ENCODE measurements at regions not wholly inside any gene's neighbourhood (a gene's known extent, or its start where the extent isn't known, plus 50 kb on each side); places are given as distances from the start of the nearest gene placed in this dataset.
A peak's percentile ranks its signal among the peaks of the same experiment; 100 is the strongest.

GRCh38 chr7:70919481-70920073 is 212.4 kb upstream of the GALNT17 start:
- H3K4me3 ChIP-seq (ENCODE audit: low read length) = no peak overlapping the region
- no peaks in the 10 kb centered on the region for H3F3A ChIP-seq (ENCODE audit: insufficient read depth, low read length)
- TF ChIP-seq EZH2phosphoT487 (IDR thresholded peaks at IDR 0.05; ENCODE audit: low read length) = no peak
- no peak for TF ChIP-seq CTCF (IDR thresholded peaks at IDR 0.05; ENCODE audit: low read length)
- TF ChIP-seq EZH2 (optimal IDR thresholded peaks at IDR 0.05; ENCODE audit: low read depth, low read length) = no peak
- H3K4me1 ChIP-seq (ENCODE audit: low read length) = 0 out of 2 replicates have a peak, but pooled peaks cover 4% of the 10 kb centered on the region
- no peak overlapping the region for H3K27ac ChIP-seq (ENCODE audit: low read length)
- no peaks in the 10 kb centered on the region for H3K9me2 ChIP-seq (replicated peaks; ENCODE audit: insufficient read depth, low read length)
- no peaks in the 10 kb centered on the region for H3K36me3 ChIP-seq (replicated peaks; ENCODE audit: insufficient read depth, low read length)
- no peaks in the 10 kb centered on the region for H3K9me3 ChIP-seq (replicated peaks; ENCODE audit: insufficient read depth, low read length)
- no peak overlapping the region for H3K4me2 ChIP-seq (ENCODE audit: low read depth, low read length)
- H3K9ac ChIP-seq (ENCODE audit: low read length) = no peak overlapping the region
- no peaks in the 10 kb centered on the region for H4K20me1 ChIP-seq (ENCODE audit: insufficient read depth, low read length)
- H2AFZ ChIP-seq (ENCODE audit: low read length) = no peak overlapping the region
- H3K79me2 ChIP-seq (ENCODE audit: low read length) = no peaks in the 10 kb centered on the region
- no peak for DNase-seq
- H3K27me3 ChIP-seq (replicated peaks; ENCODE audit: insufficient read depth, low read length) = no peaks in the 10 kb centered on the region

DNA sequence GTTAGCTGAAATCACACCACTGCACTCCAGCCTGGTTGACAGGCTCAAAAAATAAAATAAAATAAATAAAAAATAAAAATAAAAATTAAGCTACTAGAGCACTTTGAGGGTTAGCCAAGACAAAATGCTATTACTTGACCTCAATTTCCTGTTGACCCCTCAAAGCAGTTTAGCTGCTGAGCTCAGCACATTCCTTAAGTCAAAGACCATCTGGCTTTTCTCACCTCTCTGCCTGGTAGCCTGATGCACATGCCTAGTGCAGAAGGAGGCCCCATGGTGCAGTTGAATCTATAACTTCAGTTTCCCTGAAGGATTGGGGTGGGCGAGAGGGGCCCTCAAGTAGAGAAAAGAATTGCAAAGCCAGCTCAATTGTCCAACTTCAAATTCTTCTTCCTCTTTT is 211.1 kb upstream of the GALNT17 start:
- no peaks in the 10 kb centered on the region for H3F3A ChIP-seq (ENCODE audit: insufficient read depth, low read length)
- TF ChIP-seq EZH2 (optimal IDR thresholded peaks at IDR 0.05; ENCODE audit: low read depth, low read length) (no peak), EZH2phosphoT487 (IDR thresholded peaks at IDR 0.05; ENCODE audit: low read length) (no peak), CTCF (IDR thresholded peaks at IDR 0.05; ENCODE audit: low read length) (no peak)
- no peaks in the 10 kb centered on the region for H4K20me1 ChIP-seq (ENCODE audit: insufficient read depth, low read length)
- H3K27ac ChIP-seq (ENCODE audit: low read length) = no peak overlapping the region
- no peaks in the 10 kb centered on the region for H3K27me3 ChIP-seq (replicated peaks; ENCODE audit: insufficient read depth, low read length)
- H3K4me2 ChIP-seq (ENCODE audit: low read depth, low read length) = no peak overlapping the region
- H3K9ac ChIP-seq (ENCODE audit: low read length) = no peak overlapping the region
- no peaks in the 10 kb centered on the region for H3K9me3 ChIP-seq (replicated peaks; ENCODE audit: insufficient read depth, low read length)
- 0 out of 2 replicates have a peak, but pooled peaks cover 4% of the 10 kb centered on the region for H3K4me1 ChIP-seq (ENCODE audit: low read length)
- no peaks in the 10 kb centered on the region for H3K9me2 ChIP-seq (replicated peaks; ENCODE audit: insufficient read depth, low read length)
- H3K36me3 ChIP-seq (replicated peaks; ENCODE audit: insufficient read depth, low read length) = no peaks in the 10 kb centered on the region
- H2AFZ ChIP-seq (ENCODE audit: low read length) = no peak overlapping the region
- H3K79me2 ChIP-seq (ENCODE audit: low read length) = no peaks in the 10 kb centered on the region
- no peak overlapping the region for H3K4me3 ChIP-seq (ENCODE audit: low read length)
- DNase-seq = peak; percentile 42

- no peak overlapping the region for H3K27ac ChIP-seq (ENCODE audit: low read length)
- H4K20me1 ChIP-seq (ENCODE audit: insufficient read depth, low read length) = no peaks in the 10 kb centered on the region
- no peak overlapping the region for H3K9ac ChIP-seq (ENCODE audit: low read length)
- no peaks in the 10 kb centered on the region for H3K27me3 ChIP-seq (replicated peaks; ENCODE audit: insufficient read depth, low read length)
- H3F3A ChIP-seq (ENCODE audit: insufficient read depth, low read length) = no peaks in the 10 kb centered on the region
- no peak for DNase-seq
- TF ChIP-seq CTCF (IDR thresholded peaks at IDR 0.05; ENCODE audit: low read length) (no peak), EZH2 (optimal IDR thresholded peaks at IDR 0.05; ENCODE audit: low read depth, low read length) (no peak), EZH2phosphoT487 (IDR thresholded peaks at IDR 0.05; ENCODE audit: low read length) (no peak)
- no peak overlapping the region for H2AFZ ChIP-seq (ENCODE audit: low read length)
- no peaks in the 10 kb centered on the region for H3K79me2 ChIP-seq (ENCODE audit: low read length)
- H3K4me3 ChIP-seq (ENCODE audit: low read length) = no peak overlapping the region
- no peaks in the 10 kb centered on the region for H3K36me3 ChIP-seq (replicated peaks; ENCODE audit: insufficient read depth, low read length)
- no peaks in the 10 kb centered on the region for H3K9me2 ChIP-seq (replicated peaks; ENCODE audit: insufficient read depth, low read length)
- H3K9me3 ChIP-seq (replicated peaks; ENCODE audit: insufficient read depth, low read length) = no peaks in the 10 kb centered on the region
- H3K4me1 ChIP-seq (ENCODE audit: low read length) = 0 out of 2 replicates have a peak, but pooled peaks cover 4% of the 10 kb centered on the region
- H3K4me2 ChIP-seq (ENCODE audit: low read depth, low read length) = no peak overlapping the region
Measured at GRCh38 chr7:70923181-70923845, 208.6 kb upstream of the GALNT17 start.

All from MM.1S (cell line).